HG02884 (cell line): ENCODE measurements at regions not wholly inside any gene's neighbourhood (a gene's known extent, or its start where the extent isn't known, plus 50 kb on each side); places are given as distances from the start of the nearest gene placed in this dataset.

Experiments
- ATAC-seq: cut with Tn5 transposase; IDR thresholded peaks from one replicate; pipeline ENCODE4 v1.9.1; 2021; ENCODE audit warnings: mild to moderate bottlenecking, moderate library complexity; ENCODE audit not compliant: unreplicated experiment

GRCh38 chr2:107020392-107020791, 134.4 kb upstream of the ST6GAL2 start:
- ATAC-seq, result no peak

- no peak for ATAC-seq
Measured at GRCh38 chr2:107024269-107024668, 138.3 kb upstream of the ST6GAL2 start.

GRCh38 chr2:107025291-107025857, 139.4 kb upstream of the ST6GAL2 start:
- ATAC-seq, result no peak

GRCh38 chr2:107025869-107026380, 140.0 kb upstream of the ST6GAL2 start:
- no peak for ATAC-seq

GRCh38 chr2:107027205-107027604, 141.2 kb upstream of the ST6GAL2 start:
- ATAC-seq, result no peak

- no peak for ATAC-seq
Measured at GRCh38 chr2:107027810-107028209, 141.8 kb upstream of the ST6GAL2 start.

GRCh38 chr2:107028661-107029060, 142.7 kb upstream of the ST6GAL2 start:
- no peak for ATAC-seq

GRCh38 chr2:107036293-107036692, 150.3 kb upstream of the ST6GAL2 start:
- no peak for ATAC-seq

GRCh38 chr2:107062173-107062572, 176.2 kb upstream of the ST6GAL2 start:
- ATAC-seq, result no peak

GRCh38 chr2:107062599-107063220, 176.7 kb upstream of the ST6GAL2 start:
- no peak for ATAC-seq

GRCh38 chr2:107063228-107063627, 177.3 kb upstream of the ST6GAL2 start:
- no peak for ATAC-seq

GRCh38 chr2:107064750-107065149, 178.8 kb upstream of the ST6GAL2 start:
- ATAC-seq, result no peak

- no peak for ATAC-seq
Measured at GRCh38 chr2:107068069-107068916, 182.3 kb upstream of the ST6GAL2 start.

- ATAC-seq, result no peak
Measured at GRCh38 chr2:107069890-107070289, 183.9 kb upstream of the ST6GAL2 start.

- no peak for ATAC-seq
Measured at GRCh38 chr2:107072150-107072940, 186.4 kb upstream of the ST6GAL2 start.

- no peak for ATAC-seq
Measured at GRCh38 chr2:107078584-107078983, 192.6 kb upstream of the ST6GAL2 start.

GRCh38 chr2:107086497-107086896, 200.5 kb upstream of the ST6GAL2 start:
- ATAC-seq, result no peak

- ATAC-seq, result no peak
Measured at GRCh38 chr2:107088156-107088555, 202.2 kb upstream of the ST6GAL2 start.

GRCh38 chr2:107091163-107091864, 205.3 kb upstream of the ST6GAL2 start:
- no peak for ATAC-seq

- no peak for ATAC-seq
Measured at GRCh38 chr2:107093426-107093957, 207.5 kb upstream of the ST6GAL2 start.
